PC-9 (cell line): ENCODE measurements at regions not wholly inside any gene's neighbourhood (a gene's known extent, or its start where the extent isn't known, plus 50 kb on each side); places are given as distances from the start of the nearest gene placed in this dataset.

ENCODE experiments used
- CTCF ChIP-seq: fragments of 200-600 bp; sonication (generic); conservative IDR thresholded peaks from 2 replicates; pipeline ENCODE4 v1.6.1; 2017; ENCODE audit warnings: mixed run types, antibody characterized with exemption, mild to moderate bottlenecking, moderate library complexity
- EZH2 ChIP-seq: fragments of 200-600 bp; sonication (generic); IDR thresholded peaks from 2 replicates; pipeline ENCODE4 v1.8.0; 2017; ENCODE audit warnings: antibody characterized with exemption, low read depth

GRCh38 chr16:47979616-47980182 is 176.1 kb downstream of the ABCC12 start:
- TF ChIP-seq CTCF: no peak
- TF ChIP-seq EZH2: no peak
